Body of pancreas (tissue), 4 donors: ENCODE measurements at regions not wholly inside any gene's neighbourhood (a gene's known extent, or its start where the extent isn't known, plus 50 kb on each side); places are given as distances from the start of the nearest gene placed in this dataset.

Experiments
- ATAC-seq: fragments of 150-250 bp; one replicate; pipeline ENCODE4 v1.9.1; 2016
- DNase-seq, 4 donors: peaks; one replicate each; pipeline ENCODE4 v3.0.0-alpha.2; 2019
- H3K27ac ChIP-seq, 4 donors: fragments of 200-600 bp; sonication (generic); 1 replicate in 3 of 4; 2 replicates in 1 of 4; pipeline versions ENCODE4 v1.5.1 to v1.6.1; 2016 to 2019; ENCODE audit warnings: mild to moderate bottlenecking in 1 of 4, mixed read lengths in 1 of 4, moderate library complexity in 1 of 4
- H3K27me3 ChIP-seq, 2 donors: fragments of 200-600 bp; sonication (generic); one replicate each; pipeline ENCODE4 v1.6.0; 2016; ENCODE audit warnings: mild to moderate bottlenecking in 1 of 2
- H3K36me3 ChIP-seq, 2 donors: fragments of 200-600 bp; sonication (generic); replicated peaks in 1 of 2; 2 replicates each; pipeline ENCODE4 v1.5.1; 2016; ENCODE audit warnings: low read depth in 2 of 2; ENCODE audit not compliant: insufficient read depth in 1 of 2
- H3K4me1 ChIP-seq: fragments of 200-600 bp; sonication (generic); one replicate; pipeline ENCODE4 v1.6.0; 2016
- H3K4me3 ChIP-seq, 2 donors: fragments of 200-600 bp; sonication (generic); 1 replicate in 1 of 2; 2 replicates in 1 of 2; pipeline ENCODE4 v1.5.1; 2016 to 2019
- H3K9me3 ChIP-seq, 3 donors: fragments of 200-600 bp; sonication (generic); 1 replicate in 2 of 3; 2 replicates in 1 of 3; pipeline ENCODE4 v1.5.1; 2016
- CTCF ChIP-seq, 7 experiments: fragments of 450-650 bp in 4 of 7; fragments of 200-600 bp in 3 of 7; sonication (generic) in 3 of 7; IDR thresholded peaks; one replicate each; pipeline ENCODE4 v1.5.1; 2016 to 2019; ENCODE audit warnings: antibody characterized with exemption in 7 of 7
- POLR2A ChIP-seq, 3 donors: fragments of 450-650 bp; IDR thresholded peaks; one replicate each; pipeline ENCODE4 v1.6.1; 2016; ENCODE audit warnings: antibody characterized with exemption in 3 of 3, mild to moderate bottlenecking in 2 of 3
- WGBS, 2 donors: methylation state at CpG; one replicate each; pipeline ENCODE4 v1.1.5; 2017; 5-methylcytosine and 5-hydroxymethylcytosine counted together
- intact Hi-C: fragments of 100-400 bp; cut with DNase I; formaldehyde crosslinking; loops from one replicate; pipeline ENCODE4 v1.15.1; 2023

GRCh38 chr4:56757821-56758411, 63.6 kb downstream of the SPINK2 start:
- WGBS, 2 donors = 4 to 8% methylated on average over 6 of the region's 6 CpGs
- peak overlapping the region in 1 of 4 donors; percentile 49 for H3K27ac ChIP-seq
- no peaks in the 10 kb centered on the region for H3K9me3 ChIP-seq
- intact Hi-C loops = no loop called here
- peak; percentile 11 to 47 (median 23) for DNase-seq
- H3K4me3 ChIP-seq = no peak overlapping the region
- ATAC-seq = no peak
- no peaks in the 10 kb centered on the region for H3K27me3 ChIP-seq
- no peaks in the 10 kb centered on the region for H3K4me1 ChIP-seq
- H3K36me3 ChIP-seq = no peaks in the 10 kb centered on the region
- no peak for TF ChIP-seq POLR2A (IDR thresholded peaks at IDR 0.05)
- TF ChIP-seq CTCF (IDR thresholded peaks at IDR 0.05) = no peak

- ATAC-seq (no peak), DNase-seq (no peak)
- 65 to 83% methylated on average over 3 to 5 of the region's 5 CpGs for WGBS, 2 donors
- Histone ChIP-seq H3K4me3 (no peak overlapping the region), H3K27ac (peak overlapping the region in 1 of 4 donors; percentile 49), H3K4me1 (no peaks in the 10 kb centered on the region), H3K27me3 (no peaks in the 10 kb centered on the region), H3K36me3 (no peaks in the 10 kb centered on the region), H3K9me3 (no peaks in the 10 kb centered on the region)
- intact Hi-C loops = no loop called here
- no peak for TF ChIP-seq POLR2A (IDR thresholded peaks at IDR 0.05)
- no peak for TF ChIP-seq CTCF (IDR thresholded peaks at IDR 0.05)
These were observed 64.2 kb downstream of the SPINK2 start for GRCh38 chr4:56757261-56757746.

- no peaks in the 10 kb centered on the region for H3K4me1 ChIP-seq
- H3K27ac ChIP-seq = no peak overlapping the region
- ATAC-seq (no peak), DNase-seq (no peak)
- no peaks in the 10 kb centered on the region for H3K27me3 ChIP-seq
- no peak for TF ChIP-seq POLR2A (IDR thresholded peaks at IDR 0.05)
- TF ChIP-seq CTCF (IDR thresholded peaks at IDR 0.05) = no peak
- no peaks in the 10 kb centered on the region for H3K36me3 ChIP-seq
- 46 to 56% methylated on average over 4 of the region's 4 CpGs for whole genome bisulfite sequencing, 2 donors
- no peaks in the 10 kb centered on the region for H3K9me3 ChIP-seq
- intact Hi-C loops = no loop called here
- H3K4me3 ChIP-seq = no peak overlapping the region
These were observed 65.6 kb downstream of the SPINK2 start for GRCh38 chr4:56755901-56756300.

- no peak overlapping the region for H3K27ac ChIP-seq
- H3K36me3 ChIP-seq = no peaks in the 10 kb centered on the region
- no peak overlapping the region for H3K4me3 ChIP-seq
- intact Hi-C loops = no loop called here
- ATAC-seq (no peak), DNase-seq (peak in 1 of 4 donors; percentile 8)
- TF ChIP-seq POLR2A (IDR thresholded peaks at IDR 0.05) (no peak), CTCF (IDR thresholded peaks at IDR 0.05) (no peak)
- WGBS, 2 donors = 17 to 32% methylated on average over 2 of the region's 2 CpGs
- H3K9me3 ChIP-seq = no peaks in the 10 kb centered on the region
- H3K27me3 ChIP-seq = no peaks in the 10 kb centered on the region
- H3K4me1 ChIP-seq = no peaks in the 10 kb centered on the region
These were observed 68.5 kb downstream of the SPINK2 start for GRCh38 chr4:56752985-56753384.

- ATAC-seq = no peak
These were observed 69.1 kb upstream of the HOPX start for GRCh38 chr4:56750231-56750630.

More at GRCh38 chr4:56750231-56750630, 69.1 kb upstream of the HOPX start:
- TF ChIP-seq CTCF (IDR thresholded peaks at IDR 0.05) (no peak), POLR2A (IDR thresholded peaks at IDR 0.05) (no peak)
- no peaks in the 10 kb centered on the region for H3K27me3 ChIP-seq
- intact Hi-C loops = no loop called here
- no peak for DNase-seq
- no peak overlapping the region for H3K4me3 ChIP-seq
- H3K27ac ChIP-seq = no peak overlapping the region
- no peaks in the 10 kb centered on the region for H3K9me3 ChIP-seq
- no peaks in the 10 kb centered on the region for H3K4me1 ChIP-seq
- H3K36me3 ChIP-seq = no peaks in the 10 kb centered on the region
